ENCODE measurements at regions not wholly inside any gene's neighbourhood (a gene's known extent, or its start where the extent isn't known, plus 50 kb on each side); places are given as distances from the start of the nearest gene placed in this dataset.

DNA sequence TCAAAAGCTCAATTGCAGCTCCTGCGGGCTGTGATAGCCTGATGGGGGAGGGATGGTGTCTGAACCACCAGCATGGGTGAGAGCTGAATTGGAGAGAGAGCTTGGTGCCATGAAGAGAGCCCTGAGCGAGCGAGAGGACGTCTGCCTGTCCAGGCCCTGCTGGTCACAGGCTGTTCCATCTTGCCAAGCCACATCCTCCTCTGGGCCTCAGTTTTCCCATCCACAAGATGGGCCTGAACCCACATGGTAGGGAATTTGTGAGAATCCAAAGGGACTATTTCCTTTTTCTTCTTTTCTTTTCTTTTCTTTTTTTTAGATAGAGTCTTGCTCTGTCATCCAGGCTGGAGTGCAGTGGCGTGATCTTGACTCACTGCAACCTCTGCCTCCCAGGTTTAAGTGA, 276.4 kb downstream of the VRK1 start:
- Mint-ChIP-seq H3K27ac (no peak overlapping the region), H3K9me3 (peaks cover 18% of the 10 kb centered on the region), H3K36me3 (ENCODE audit: low read depth) (no peaks in the 10 kb centered on the region), H3K4me3 (no peak overlapping the region), H3K27me3 (ENCODE audit: low read depth, poor library complexity) (peaks cover 11% of the 10 kb centered on the region), H3K4me1 (peaks cover 15% of the 10 kb centered on the region)
- no peak for DNase-seq
- TF ChIP-seq, protein P1, sequence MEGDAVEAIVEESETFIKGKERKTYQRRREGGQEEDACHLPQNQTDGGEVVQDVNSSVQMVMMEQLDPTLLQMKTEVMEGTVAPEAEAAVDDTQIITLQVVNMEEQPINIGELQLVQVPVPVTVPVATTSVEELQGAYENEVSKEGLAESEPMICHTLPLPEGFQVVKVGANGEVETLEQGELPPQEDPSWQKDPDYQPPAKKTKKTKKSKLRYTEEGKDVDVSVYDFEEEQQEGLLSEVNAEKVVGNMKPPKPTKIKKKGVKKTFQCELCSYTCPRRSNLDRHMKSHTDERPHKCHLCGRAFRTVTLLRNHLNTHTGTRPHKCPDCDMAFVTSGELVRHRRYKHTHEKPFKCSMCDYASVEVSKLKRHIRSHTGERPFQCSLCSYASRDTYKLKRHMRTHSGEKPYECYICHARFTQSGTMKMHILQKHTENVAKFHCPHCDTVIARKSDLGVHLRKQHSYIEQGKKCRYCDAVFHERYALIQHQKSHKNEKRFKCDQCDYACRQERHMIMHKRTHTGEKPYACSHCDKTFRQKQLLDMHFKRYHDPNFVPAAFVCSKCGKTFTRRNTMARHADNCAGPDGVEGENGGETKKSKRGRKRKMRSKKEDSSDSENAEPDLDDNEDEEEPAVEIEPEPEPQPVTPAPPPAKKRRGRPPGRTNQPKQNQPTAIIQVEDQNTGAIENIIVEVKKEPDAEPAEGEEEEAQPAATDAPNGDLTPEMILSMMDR (IDR thresholded peaks at IDR 0.05), result no peak

DNA sequence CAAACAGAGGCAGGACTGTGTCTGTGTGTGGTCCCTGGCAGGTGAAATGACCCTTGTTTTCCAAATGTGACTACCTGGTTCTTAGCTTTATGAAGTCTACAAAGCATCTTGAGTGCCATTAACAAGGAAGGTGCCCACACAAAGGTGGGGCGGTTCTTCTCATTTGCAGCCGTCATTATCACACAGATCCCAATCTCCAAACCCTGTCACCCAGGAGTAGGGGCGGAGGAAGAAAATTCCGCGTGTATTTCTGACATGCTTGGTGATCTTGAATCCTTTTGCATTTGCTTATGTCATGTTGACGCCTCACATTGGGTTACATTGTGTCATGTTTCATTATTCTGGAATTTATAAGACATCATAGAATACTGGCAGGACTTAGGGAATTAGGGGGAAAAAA, 277.3 kb downstream of the VRK1 start:
- Mint-ChIP-seq H3K9me3 (peaks cover 23% of the 10 kb centered on the region), H3K36me3 (ENCODE audit: low read depth) (no peaks in the 10 kb centered on the region), H3K4me3 (no peak overlapping the region), H3K27me3 (ENCODE audit: low read depth, poor library complexity) (peaks cover 11% of the 10 kb centered on the region), H3K4me1 (peaks cover 19% of the 10 kb centered on the region), H3K27ac (no peak overlapping the region)
- DNase-seq, result no peak
- TF ChIP-seq, protein P1 (IDR thresholded peaks at IDR 0.05), result no peak

DNA sequence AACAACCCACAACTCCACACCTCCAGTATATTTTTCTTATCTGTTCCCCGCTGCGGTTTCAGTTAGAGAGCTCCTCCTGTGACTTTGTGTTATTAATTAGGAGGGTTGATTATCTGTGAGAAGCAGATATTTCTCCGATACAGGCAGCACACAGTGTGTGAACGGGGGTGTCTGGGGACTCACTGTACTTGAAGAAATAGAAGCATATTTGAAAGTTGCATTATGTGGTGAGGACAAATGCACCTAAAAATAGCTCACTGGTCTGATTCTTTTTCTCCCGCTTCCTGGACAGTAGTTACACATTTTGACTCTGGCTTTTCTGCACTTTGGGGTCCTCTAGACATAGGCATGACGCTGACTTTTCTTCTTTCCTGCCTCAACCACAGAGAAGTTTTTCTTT, 277.7 kb downstream of the VRK1 start:
- H3K9me3 Mint-ChIP-seq, result peaks cover 25% of the 10 kb centered on the region
- H3K4me3 Mint-ChIP-seq, result no peak overlapping the region
- no peak overlapping the region for H3K27ac Mint-ChIP-seq
- no peaks in the 10 kb centered on the region for H3K36me3 Mint-ChIP-seq (ENCODE audit: low read depth)
- H3K4me1 Mint-ChIP-seq, result peaks cover 21% of the 10 kb centered on the region
- TF ChIP-seq, protein P1 (IDR thresholded peaks at IDR 0.05), result no peak
- no peak for DNase-seq
- H3K27me3 Mint-ChIP-seq (ENCODE audit: low read depth, poor library complexity), result peaks cover 11% of the 10 kb centered on the region

DNA sequence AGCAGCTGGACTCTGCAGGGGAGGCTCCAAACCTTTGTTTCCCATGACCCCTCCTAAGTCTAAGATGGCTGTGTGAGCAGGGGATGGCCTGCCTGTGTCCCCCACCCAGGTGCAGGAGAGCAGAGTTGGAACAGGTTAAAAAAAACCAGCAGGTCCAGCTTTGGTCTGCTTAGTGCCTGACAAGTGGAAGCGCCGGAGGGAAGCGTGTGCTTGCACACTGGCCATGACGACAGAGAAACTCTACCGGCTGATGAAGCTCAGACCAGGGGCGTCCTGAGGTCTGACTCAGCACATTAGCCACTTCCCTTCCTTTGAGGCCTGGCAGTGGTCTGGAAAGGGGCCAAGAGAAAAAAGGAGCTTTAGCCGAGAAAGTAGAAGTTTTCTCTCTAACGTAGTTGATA, 280.1 kb downstream of the VRK1 start:
- H3K9me3 Mint-ChIP-seq, result peaks cover 25% of the 10 kb centered on the region
- no peak overlapping the region for H3K4me3 Mint-ChIP-seq
- no peaks in the 10 kb centered on the region for H3K36me3 Mint-ChIP-seq (ENCODE audit: low read depth)
- no peak overlapping the region for H3K27ac Mint-ChIP-seq
- no peak for DNase-seq
- H3K27me3 Mint-ChIP-seq (ENCODE audit: low read depth, poor library complexity), result peaks cover 15% of the 10 kb centered on the region
- peaks cover 21% of the 10 kb centered on the region for H3K4me1 Mint-ChIP-seq
- TF ChIP-seq, protein P1 (IDR thresholded peaks at IDR 0.05), result no peak

DNA sequence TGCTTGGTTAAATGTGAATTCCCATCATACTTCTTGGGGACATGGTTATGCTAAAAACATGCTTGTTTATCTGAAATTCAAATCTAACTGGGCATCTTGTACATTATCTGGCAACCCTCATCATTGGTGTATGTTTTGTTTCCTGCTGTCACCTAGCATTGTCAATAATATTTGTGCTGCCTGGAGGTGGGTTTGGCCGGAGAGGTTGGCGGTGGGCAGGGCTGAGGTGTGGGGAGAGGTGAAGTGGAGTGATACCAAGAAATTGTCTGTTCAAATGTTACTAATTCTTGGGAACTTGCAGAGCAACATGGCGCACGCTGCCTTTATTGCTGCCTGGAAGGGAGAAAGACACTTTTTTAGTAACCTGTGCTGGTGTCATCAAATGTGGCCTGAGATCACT, 280.5 kb downstream of the VRK1 start:
- H3K27ac Mint-ChIP-seq, result no peak overlapping the region
- H3K4me1 Mint-ChIP-seq, result peaks cover 21% of the 10 kb centered on the region
- DNase-seq, result no peak
- no peaks in the 10 kb centered on the region for H3K36me3 Mint-ChIP-seq (ENCODE audit: low read depth)
- H3K9me3 Mint-ChIP-seq, result peaks cover 25% of the 10 kb centered on the region
- no peak overlapping the region for H3K4me3 Mint-ChIP-seq
- H3K27me3 Mint-ChIP-seq (ENCODE audit: low read depth, poor library complexity), result peaks cover 14% of the 10 kb centered on the region
- TF ChIP-seq, protein P1 (IDR thresholded peaks at IDR 0.05), result no peak

DNA sequence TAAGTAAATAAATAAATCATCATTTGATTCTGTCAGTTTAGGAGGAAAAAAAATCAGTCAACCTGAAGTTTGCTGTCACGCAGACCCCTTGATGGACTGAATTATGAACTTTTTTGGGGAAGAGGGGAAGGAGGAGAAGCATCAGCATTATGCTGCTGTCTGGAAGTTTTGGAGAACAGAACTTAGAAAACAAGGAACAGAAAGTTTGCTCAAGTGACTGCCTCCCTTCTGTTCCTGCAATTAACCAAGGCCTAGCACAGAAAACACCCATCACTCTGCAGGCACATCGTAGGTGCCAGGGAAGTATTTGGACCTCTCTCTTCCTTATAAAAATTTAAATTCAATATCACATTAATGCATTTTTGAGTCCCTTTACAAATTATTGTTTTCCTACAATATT, 283.8 kb downstream of the VRK1 start:
- Mint-ChIP-seq H3K9me3 (peaks cover 39% of the 10 kb centered on the region), H3K4me3 (no peak overlapping the region), H3K4me1 (peaks cover 21% of the 10 kb centered on the region), H3K27me3 (ENCODE audit: low read depth, poor library complexity) (peaks cover 12% of the 10 kb centered on the region), H3K36me3 (ENCODE audit: low read depth) (no peaks in the 10 kb centered on the region), H3K27ac (no peak overlapping the region)
- no peak for DNase-seq
- TF ChIP-seq, protein P1 (IDR thresholded peaks at IDR 0.05), result no peak

All from nephron progenitor cell (in vitro differentiated cells).